Kidney (tissue), 13 donors: ENCODE measurements at regions not wholly inside any gene's neighbourhood (a gene's known extent, or its start where the extent isn't known, plus 50 kb on each side); places are given as distances from the start of the nearest gene placed in this dataset.

Experiments
- DNase-seq, 5 donors: peaks; one replicate each; pipeline ENCODE4 v3.0.0-alpha.2; 2013 to 2020
- FAIRE-seq: peaks from 2 replicates; lab custom pipeline; 2012; peaks lifted over from hg19 to GRCh38; lab: Jason Lieb, UNC
- H3K27ac ChIP-seq, 2 donors: one replicate each; pipeline ENCODE4 v1.7.0; 2013; ENCODE audit warnings: low read depth in 2 of 2, low read length in 2 of 2, inconsistent platforms in 1 of 2
- H3K27me3 ChIP-seq: one replicate; pipeline ENCODE4 v1.7.1; 2013; ENCODE audit warnings: low read length, inconsistent platforms; ENCODE audit not compliant: control insufficient read depth, insufficient read depth
- H3K36me3 ChIP-seq, 3 donors: one replicate each; pipeline versions ENCODE4 v1.7.0 to v1.7.1; 2013; ENCODE audit warnings: low read length in 3 of 3, control low read depth in 1 of 3, inconsistent platforms in 1 of 3; ENCODE audit not compliant: insufficient read depth in 3 of 3, control insufficient read depth in 2 of 3
- H3K4me1 ChIP-seq, 3 donors: one replicate each; pipeline versions ENCODE4 v1.7.0 to v1.7.1; 2013; ENCODE audit warnings: low read length in 3 of 3, inconsistent platforms in 1 of 3, low read depth in 1 of 3; ENCODE audit not compliant: control insufficient read depth in 2 of 3, insufficient read depth in 2 of 3
- H3K4me3 ChIP-seq, 3 donors: one replicate each; pipeline versions ENCODE4 v1.7.0 to v1.8.1; 2013; ENCODE audit warnings: low read length in 3 of 3, control low read depth in 1 of 3, inconsistent platforms in 1 of 3
- H3K9ac ChIP-seq, 3 donors: one replicate each; pipeline versions ENCODE4 v1.7.0 to v1.7.1; 2013; ENCODE audit warnings: low read length in 3 of 3, control low read depth in 1 of 3, inconsistent platforms in 1 of 3
- H3K9me3 ChIP-seq, 3 donors: one replicate each; pipeline versions ENCODE4 v1.7.0 to v1.7.1; 2013; ENCODE audit warnings: low read length in 3 of 3, control low read depth in 1 of 3, inconsistent platforms in 1 of 3; ENCODE audit not compliant: control insufficient read depth in 2 of 3, insufficient read depth in 1 of 3
- CTCF ChIP-seq: IDR thresholded peaks from 3 replicates; pipeline ENCODE4 v1.5.1; 2012; ENCODE audit warnings: mild to moderate bottlenecking, moderate library complexity, borderline replicate concordance; ENCODE audit not compliant: insufficient read depth; ENCODE audit errors: extremely low read depth
- intact Hi-C: fragments of 100-400 bp; cut with DNase I; formaldehyde crosslinking; loops from one replicate; pipeline ENCODE4 v1.11.1; 2022
- donor health status: control.
- donor health status: control.
- donor health status: control.
- donor health status: control.
- donor health status: control.
- donor health status: DM: yes; HTN: yes; CAD: no.
- donor health status: Normal renal cell carcinoma (clear cell type).

GRCh38 chr4:132526652-132527051, 622.4 kb upstream of the PCDH10 start:
- H3K27ac ChIP-seq, result no peak overlapping the region
- H3K4me1 ChIP-seq, result no peaks in the 10 kb centered on the region
- TF ChIP-seq CTCF, result no peak
- DNase-seq (no peak), FAIRE-seq (no peak)
- H3K9me3 ChIP-seq, result no peaks in the 10 kb centered on the region
- no peaks in the 10 kb centered on the region for H3K36me3 ChIP-seq
- H3K9ac ChIP-seq, result no peak overlapping the region
- intact Hi-C loops, result no loop called here
- H3K27me3 ChIP-seq, result no peaks in the 10 kb centered on the region
- no peak overlapping the region for H3K4me3 ChIP-seq

GRCh38 chr4:132527817-132528216, 621.3 kb upstream of the PCDH10 start:
- Histone ChIP-seq H3K4me3 (no peak overlapping the region), H3K27me3 (no peaks in the 10 kb centered on the region), H3K36me3 (no peaks in the 10 kb centered on the region), H3K9me3 (no peaks in the 10 kb centered on the region), H3K4me1 (no peaks in the 10 kb centered on the region), H3K9ac (no peak overlapping the region), H3K27ac (no peak overlapping the region)
- TF ChIP-seq CTCF, result no peak
- no peak for DNase-seq
- no peak for FAIRE-seq
- intact Hi-C loops, result no loop called here

GRCh38 chr4:132530861-132531260, 618.2 kb upstream of the PCDH10 start:
- Histone ChIP-seq H3K27me3 (no peaks in the 10 kb centered on the region), H3K4me3 (no peak overlapping the region), H3K36me3 (no peaks in the 10 kb centered on the region), H3K27ac (no peak overlapping the region), H3K9ac (no peak overlapping the region), H3K9me3 (no peaks in the 10 kb centered on the region), H3K4me1 (no peaks in the 10 kb centered on the region)
- no peak for FAIRE-seq
- intact Hi-C loops, result no loop called here
- no peak for DNase-seq
- no peak for TF ChIP-seq CTCF

- no peak overlapping the region for H3K4me3 ChIP-seq
These were observed 608.8 kb upstream of the PCDH10 start for GRCh38 chr4:132540268-132540667.

More at GRCh38 chr4:132540268-132540667, 608.8 kb upstream of the PCDH10 start:
- no peaks in the 10 kb centered on the region for H3K27me3 ChIP-seq
- no peaks in the 10 kb centered on the region for H3K9me3 ChIP-seq
- TF ChIP-seq CTCF, result no peak
- no peaks in the 10 kb centered on the region for H3K36me3 ChIP-seq
- intact Hi-C loops, result no loop called here
- FAIRE-seq, result no peak
- H3K4me1 ChIP-seq, result no peaks in the 10 kb centered on the region
- H3K9ac ChIP-seq, result no peak overlapping the region
- no peak overlapping the region for H3K27ac ChIP-seq
- no peak for DNase-seq
